Ishikawa (cell line): ENCODE measurements at regions not wholly inside any gene's neighbourhood (a gene's known extent, or its start where the extent isn't known, plus 50 kb on each side); places are given as distances from the start of the nearest gene placed in this dataset.
A peak's percentile ranks its signal among the peaks of the same experiment; 100 is the strongest.

Source experiments
- CEBPB ChIP-seq: IDR thresholded peaks from 2 replicates; pipeline ENCODE4 v1.6.1; 2012
- CREB1 ChIP-seq: IDR thresholded peaks from 2 replicates; pipeline ENCODE4 v1.6.1; 2012; ENCODE audit warnings: low read depth
- EGR1 ChIP-seq: IDR thresholded peaks from 2 replicates; pipeline ENCODE4 v1.6.1; 2012
- EP300 ChIP-seq: IDR thresholded peaks from 2 replicates; pipeline ENCODE4 v1.6.1; 2012; ENCODE audit warnings: borderline replicate concordance
- FOXM1 ChIP-seq: IDR thresholded peaks from 2 replicates; pipeline ENCODE4 v1.6.1; 2012; ENCODE audit warnings: low read depth, borderline replicate concordance
- MAX ChIP-seq: IDR thresholded peaks from 2 replicates; pipeline ENCODE4 v1.6.1; 2012
- NFIC ChIP-seq: IDR thresholded peaks from 2 replicates; pipeline ENCODE4 v1.6.1; 2012
- RAD21 ChIP-seq: IDR thresholded peaks from 2 replicates; pipeline ENCODE4 v1.6.1; 2012; ENCODE audit warnings: low read depth
- REST ChIP-seq: IDR thresholded peaks from 2 replicates; pipeline ENCODE4 v1.6.1; 2012; ENCODE audit warnings: low read depth, mild to moderate bottlenecking
- TAF1 ChIP-seq: IDR thresholded peaks from 2 replicates; pipeline ENCODE4 v1.6.1; 2012; ENCODE audit warnings: low read depth, mild to moderate bottlenecking
- TCF12 ChIP-seq: IDR thresholded peaks from 2 replicates; pipeline ENCODE4 v1.6.1; 2012; ENCODE audit warnings: low read depth
- TEAD4 ChIP-seq: IDR thresholded peaks from 2 replicates; pipeline ENCODE4 v1.6.1; 2012
- YY1 ChIP-seq: IDR thresholded peaks from 2 replicates; pipeline ENCODE4 v1.6.1; 2012; ENCODE audit warnings: low read depth
- ZBTB7A ChIP-seq: IDR thresholded peaks from 2 replicates; pipeline ENCODE4 v1.6.1; 2012; ENCODE audit warnings: low read depth
- TF ChIP-seq, protein P1 (sequence below): IDR thresholded peaks from 2 replicates; pipeline ENCODE4 v1.6.1; 2012

- TF ChIP-seq EGR1 (no peak), YY1 (no peak), TEAD4 (no peak), NFIC (no peak)
- TF ChIP-seq, protein P1, sequence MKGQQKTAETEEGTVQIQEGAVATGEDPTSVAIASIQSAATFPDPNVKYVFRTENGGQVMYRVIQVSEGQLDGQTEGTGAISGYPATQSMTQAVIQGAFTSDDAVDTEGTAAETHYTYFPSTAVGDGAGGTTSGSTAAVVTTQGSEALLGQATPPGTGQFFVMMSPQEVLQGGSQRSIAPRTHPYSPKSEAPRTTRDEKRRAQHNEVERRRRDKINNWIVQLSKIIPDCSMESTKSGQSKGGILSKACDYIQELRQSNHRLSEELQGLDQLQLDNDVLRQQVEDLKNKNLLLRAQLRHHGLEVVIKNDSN, result no peak
Observed at GRCh38 chr7:15143936-15144335, 241.4 kb upstream of the DGKB start.

DNA sequence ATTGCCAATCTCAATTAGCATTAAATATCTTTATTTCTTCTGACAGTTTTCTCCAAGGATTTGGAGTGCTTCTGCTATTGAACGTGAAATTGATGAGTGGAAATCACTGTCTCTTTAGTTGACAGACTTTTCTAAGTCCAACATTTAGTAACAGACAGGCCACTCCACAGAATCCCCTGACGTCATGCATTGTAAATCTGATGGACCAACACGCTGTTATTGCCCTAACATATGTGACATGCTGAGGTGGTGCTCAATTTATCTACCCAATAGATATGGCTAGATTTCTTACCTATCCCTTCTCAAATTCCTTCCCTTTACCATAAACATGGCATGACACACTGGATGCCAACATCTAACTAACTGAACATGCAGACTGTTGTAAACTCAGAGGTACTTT, 240.6 kb upstream of the DGKB start:
- TF ChIP-seq EP300 (no peak), CREB1 (no peak), EGR1 (no peak), CEBPB (no peak), YY1 (no peak), MAX (no peak), TCF12 (no peak), REST (no peak), RAD21 (no peak)

GRCh38 chr7:15140431-15140830, 237.9 kb upstream of the DGKB start:
- no peak for TF ChIP-seq TEAD4

DNA sequence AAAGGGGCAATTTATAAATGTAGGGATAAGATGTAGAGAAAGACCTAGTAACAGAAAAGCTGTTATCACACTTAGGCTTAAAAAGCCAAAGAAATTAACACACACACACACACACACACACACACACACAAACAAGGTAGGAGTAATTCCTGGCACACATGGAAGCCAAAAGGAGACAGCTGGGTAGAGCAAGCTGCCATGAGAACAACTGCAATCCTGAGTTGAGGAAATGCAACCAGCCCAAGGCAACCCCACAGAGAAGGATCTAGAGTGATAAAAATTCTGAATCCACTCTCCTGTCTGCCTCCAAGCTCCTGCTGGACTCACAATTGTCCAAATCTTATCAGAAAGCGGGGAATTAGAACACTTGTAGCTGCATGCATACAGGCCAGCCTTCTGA, 229.1 kb upstream of the DGKB start:
- TF ChIP-seq RAD21, result no peak
- no peak for TF ChIP-seq CEBPB
- TF ChIP-seq FOXM1, result no peak
- TF ChIP-seq YY1, result no peak

DNA sequence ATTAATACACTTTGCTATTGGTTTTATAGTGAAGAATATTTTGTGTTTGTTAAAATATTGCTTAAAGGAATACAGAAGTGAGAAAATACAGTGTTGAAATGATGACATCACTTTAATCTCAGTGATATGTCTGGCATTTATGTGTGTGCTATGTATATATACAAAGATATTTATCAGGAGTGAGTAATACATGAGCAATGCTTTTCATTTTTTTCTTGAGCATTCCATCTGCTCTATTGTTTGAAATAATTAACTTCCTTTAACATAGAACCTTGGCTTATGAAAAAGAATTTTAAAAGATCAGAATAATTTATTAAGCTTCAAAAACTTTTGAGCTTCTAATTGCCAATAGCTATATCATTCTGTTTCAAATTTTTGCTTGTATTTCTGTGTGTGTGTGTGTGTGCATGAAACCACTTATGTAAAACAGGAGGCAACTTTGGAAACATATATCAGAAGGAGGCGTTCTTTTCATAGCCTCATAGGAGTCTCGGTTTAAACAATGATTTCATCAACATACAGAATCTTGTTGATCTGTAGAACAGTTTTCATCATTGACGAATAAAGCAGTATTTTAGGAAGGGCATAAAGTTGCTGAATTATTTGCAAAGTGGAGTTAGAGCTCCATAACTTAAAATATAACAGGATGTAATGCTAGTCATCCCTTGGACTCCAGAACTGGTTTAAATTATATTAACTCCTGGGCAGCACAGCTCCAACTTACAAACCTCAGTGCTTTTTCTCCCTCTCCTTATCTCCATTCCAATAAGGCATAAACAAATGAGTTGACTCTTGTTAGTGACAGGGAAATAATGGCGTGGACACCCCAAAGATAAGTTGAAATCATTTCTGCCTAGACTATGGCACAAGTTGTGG, 228.4 kb upstream of the DGKB start:
- TF ChIP-seq EGR1 (no peak), MAX (no peak), ZBTB7A (no peak), NFIC (no peak), TEAD4 (peak; percentile 75; the same call in 1 of the 2 replicates), FOXM1 (no peak), CEBPB (no peak), YY1 (no peak)
- TF ChIP-seq, protein P1, result no peak

GRCh38 chr7:15128716-15129115, 226.2 kb upstream of the DGKB start:
- TF ChIP-seq CREB1 (no peak), MAX (no peak), TEAD4 (no peak), RAD21 (no peak), ZBTB7A (no peak), YY1 (no peak), NFIC (no peak), CEBPB (no peak), REST (no peak), EP300 (no peak)

DNA sequence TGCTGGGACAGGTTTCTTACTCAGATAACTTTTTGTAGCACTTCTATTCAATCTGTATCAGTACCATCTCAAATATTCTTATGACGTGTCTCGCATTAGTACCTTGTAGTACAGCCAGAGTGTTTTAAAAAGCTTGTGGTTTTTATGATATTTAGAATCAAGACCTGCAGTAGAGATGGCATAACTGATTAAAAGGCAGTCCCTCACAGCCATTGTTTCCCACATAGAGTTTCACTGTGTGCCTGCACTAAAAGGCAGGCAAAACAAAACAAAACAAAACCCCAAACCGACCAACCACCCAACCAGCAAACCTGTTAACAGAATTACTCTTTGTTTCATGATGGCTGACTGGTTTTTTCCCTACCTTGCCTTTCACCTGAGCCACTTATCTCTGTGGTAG, 221.3 kb upstream of the DGKB start:
- TF ChIP-seq RAD21, result no peak
- no peak for TF ChIP-seq REST
- no peak for TF ChIP-seq TEAD4
- no peak for TF ChIP-seq TAF1
- no peak for TF ChIP-seq YY1
- no peak for TF ChIP-seq EP300
- TF ChIP-seq CREB1, result no peak
- no peak for TF ChIP-seq NFIC
- TF ChIP-seq, protein P1, result no peak
- TF ChIP-seq EGR1, result no peak
